Fibroblast of skin of right biceps (primary cell): ENCODE measurements at regions not wholly inside any gene's neighbourhood (a gene's known extent, or its start where the extent isn't known, plus 50 kb on each side); places are given as distances from the start of the nearest gene placed in this dataset.

Experiments
- DNase-seq: peaks from one replicate; pipeline ENCODE4 v3.0.0-alpha.2; 2013

- DNase-seq, result no peak
These were observed 175.9 kb downstream of the RPLP1 start for GRCh38 chr15:69628256-69629093.

- no peak for DNase-seq
These were observed 177.1 kb downstream of the RPLP1 start for GRCh38 chr15:69629631-69630161.

GRCh38 chr15:69631005-69631404 is 178.4 kb downstream of the RPLP1 start:
- DNase-seq, result no peak

GRCh38 chr15:69631978-69632377 is 179.4 kb downstream of the RPLP1 start:
- DNase-seq, result no peak

- no peak for DNase-seq
These were observed 182.2 kb downstream of the RPLP1 start for GRCh38 chr15:69634860-69635259.

- no peak for DNase-seq
These were observed 183.7 kb downstream of the RPLP1 start for GRCh38 chr15:69636169-69636915.

- DNase-seq, result no peak
These were observed 185.2 kb downstream of the RPLP1 start for GRCh38 chr15:69637818-69638217.

- DNase-seq, result no peak
These were observed 190.9 kb downstream of the RPLP1 start for GRCh38 chr15:69643476-69643875.

GRCh38 chr15:69643971-69644370 is 191.4 kb downstream of the RPLP1 start:
- DNase-seq, result no peak

- DNase-seq, result no peak
These were observed 192.3 kb downstream of the RPLP1 start for GRCh38 chr15:69644876-69645275.

GRCh38 chr15:69647142-69647513 is 194.5 kb downstream of the RPLP1 start:
- DNase-seq, result no peak

GRCh38 chr15:69648212-69648611 is 195.6 kb downstream of the RPLP1 start:
- no peak for DNase-seq

- DNase-seq, result no peak
These were observed 196.4 kb downstream of the RPLP1 start for GRCh38 chr15:69648775-69649735.

- DNase-seq, result no peak
These were observed 199.7 kb downstream of the RPLP1 start for GRCh38 chr15:69652293-69652692.

- no peak for DNase-seq
These were observed 200.2 kb downstream of the RPLP1 start for GRCh38 chr15:69652751-69653305.

GRCh38 chr15:69653306-69653705 is 200.7 kb downstream of the RPLP1 start:
- DNase-seq, result no peak

GRCh38 chr15:69653846-69654245 is 201.2 kb downstream of the RPLP1 start:
- DNase-seq, result no peak

- no peak for DNase-seq
These were observed 203.8 kb downstream of the RPLP1 start for GRCh38 chr15:69656271-69657030.

GRCh38 chr15:69657626-69658025 is 205.0 kb downstream of the RPLP1 start:
- no peak for DNase-seq

- no peak for DNase-seq
These were observed 205.9 kb downstream of the RPLP1 start for GRCh38 chr15:69658411-69658945.

- no peak for DNase-seq
These were observed 206.9 kb downstream of the RPLP1 start for GRCh38 chr15:69659454-69660050.
